ENCODE measurements at regions not wholly inside any gene's neighbourhood (a gene's known extent, or its start where the extent isn't known, plus 50 kb on each side); places are given as distances from the start of the nearest gene placed in this dataset.

DNA sequence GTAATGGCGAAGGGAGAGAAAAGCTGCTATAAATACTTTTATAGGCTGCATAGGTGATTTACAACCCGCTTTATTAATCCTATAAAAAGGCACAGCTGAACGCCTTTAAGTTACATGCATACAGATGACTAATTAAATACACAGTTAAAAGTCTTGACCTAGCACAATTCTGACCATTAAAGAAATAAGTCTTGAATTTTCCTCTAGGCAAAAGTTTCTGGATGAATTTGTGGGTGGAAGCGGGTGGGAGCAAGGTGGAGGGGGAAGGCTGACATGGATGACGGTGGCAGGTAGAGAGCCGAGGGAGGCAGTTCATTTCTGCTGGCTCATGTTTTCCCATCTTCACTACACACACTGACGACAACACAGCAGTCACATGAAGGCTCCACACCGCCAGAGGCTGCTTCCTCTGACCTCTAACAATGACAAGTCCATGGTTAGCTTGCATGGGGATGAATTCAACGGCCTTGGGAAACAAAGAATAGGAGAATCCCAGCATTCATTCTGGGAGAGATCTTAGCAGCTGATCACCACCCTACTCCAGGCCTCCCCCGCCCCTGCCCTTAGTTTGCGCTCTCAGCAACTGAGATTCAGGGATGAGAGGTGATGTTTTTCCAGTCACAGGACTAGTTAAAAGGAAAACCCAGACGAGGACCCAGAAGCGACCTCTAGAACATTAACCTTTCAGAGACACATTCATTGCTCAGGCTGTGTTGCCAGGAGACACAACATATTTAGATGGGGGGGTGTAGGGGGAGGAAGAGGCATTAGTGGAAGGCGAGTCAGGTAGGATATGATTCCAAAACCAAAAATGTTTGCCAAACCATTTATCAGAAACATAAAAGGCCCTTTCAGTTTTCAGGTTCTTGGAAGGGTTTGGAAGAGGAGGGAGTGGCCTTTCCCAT, 329.3 kb downstream of the PIK3R1 start:
- no peak overlapping the region for H3K4me3 ChIP-seq (ENCODE audit: low read depth, low read length)
- DNase-seq (ENCODE audit: low read depth): no peak

- DNase-seq (ENCODE audit: low read depth): no peak
- no peak overlapping the region for H3K4me3 ChIP-seq (ENCODE audit: low read depth, low read length)
Observed at GRCh38 chr5:68545636-68546295, 330.2 kb downstream of the PIK3R1 start.

DNA sequence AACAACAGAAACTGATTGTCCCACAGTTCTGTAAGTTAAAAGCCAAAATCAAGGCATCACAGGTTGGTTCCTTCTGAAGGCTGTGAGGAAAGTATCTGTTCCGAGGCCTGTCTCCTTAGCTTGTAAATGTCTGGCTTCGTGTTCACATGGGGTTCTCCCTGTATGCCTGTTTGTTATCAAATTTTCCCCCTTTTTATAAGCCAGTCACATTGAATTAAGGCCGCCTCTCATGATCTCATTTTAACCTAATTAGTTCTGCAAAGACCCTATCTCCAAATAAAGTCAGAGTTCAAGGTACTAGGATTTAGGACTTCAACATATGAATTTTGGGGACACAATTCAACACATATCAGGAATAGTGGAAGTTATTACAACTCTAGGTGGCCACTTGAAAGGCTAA, 331.5 kb downstream of the PIK3R1 start:
- H3K4me3 ChIP-seq (ENCODE audit: low read depth, low read length): no peak overlapping the region
- no peak for DNase-seq (ENCODE audit: low read depth)

DNA sequence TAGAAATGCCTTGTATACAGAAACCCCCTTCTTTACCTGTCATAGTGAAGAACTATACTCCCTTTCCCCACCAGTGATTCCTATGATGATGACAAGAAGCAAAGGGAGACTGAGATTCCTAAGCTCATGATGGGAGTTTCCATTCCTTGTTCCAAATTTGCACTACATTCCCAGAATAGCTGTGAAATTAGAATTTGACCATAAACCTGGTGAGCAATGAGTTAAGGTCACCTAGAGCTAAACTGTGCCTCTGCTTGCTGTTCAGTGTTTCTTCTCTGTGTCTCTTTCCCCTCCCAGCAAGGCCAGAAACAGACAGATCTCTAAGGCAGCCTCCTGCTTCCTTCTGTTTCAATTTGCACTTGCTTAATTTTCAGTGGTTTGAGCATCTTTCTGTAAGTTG, 332.1 kb downstream of the PIK3R1 start:
- DNase-seq (ENCODE audit: low read depth): no peak
- no peak overlapping the region for H3K4me3 ChIP-seq (ENCODE audit: low read depth, low read length)

GRCh38 chr5:68548959-68549676, 333.6 kb downstream of the PIK3R1 start:
- H3K4me3 ChIP-seq (ENCODE audit: low read depth, low read length): no peak overlapping the region
- peak; percentile 73 for DNase-seq (ENCODE audit: low read depth)

DNA sequence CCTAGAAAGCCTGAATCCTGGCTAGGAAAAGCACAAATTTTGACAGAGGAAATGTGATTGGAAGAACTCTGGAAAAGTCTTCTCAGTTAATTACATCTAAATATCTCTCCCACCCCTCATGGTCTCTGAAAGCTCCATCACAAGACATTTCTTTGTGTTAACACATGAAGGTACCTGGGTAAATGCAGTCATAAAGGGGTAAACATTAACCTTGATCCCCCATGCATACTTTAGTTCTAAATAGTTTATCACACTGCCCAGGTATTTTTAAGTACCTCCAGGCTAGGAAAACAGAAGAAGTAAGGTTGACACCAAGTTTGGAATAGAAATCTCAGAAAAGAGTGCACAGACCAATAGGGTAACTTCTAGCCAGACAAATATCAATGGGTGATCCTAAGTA, 334.5 kb downstream of the PIK3R1 start:
- no peak overlapping the region for H3K4me3 ChIP-seq (ENCODE audit: low read depth, low read length)
- no peak for DNase-seq (ENCODE audit: low read depth)

GRCh38 chr5:68551436-68551835, 335.9 kb downstream of the PIK3R1 start:
- no peak overlapping the region for H3K4me3 ChIP-seq (ENCODE audit: low read depth, low read length)
- DNase-seq (ENCODE audit: low read depth): no peak

GRCh38 chr5:68554571-68555279, 339.2 kb downstream of the PIK3R1 start:
- no peak overlapping the region for H3K4me3 ChIP-seq (ENCODE audit: low read depth, low read length)
- peak; percentile 52 for DNase-seq (ENCODE audit: low read depth)

- H3K4me3 ChIP-seq (ENCODE audit: low read depth, low read length): no peak overlapping the region
- no peak for DNase-seq (ENCODE audit: low read depth)
Observed at GRCh38 chr5:68555907-68556681, 340.5 kb downstream of the PIK3R1 start.

DNA sequence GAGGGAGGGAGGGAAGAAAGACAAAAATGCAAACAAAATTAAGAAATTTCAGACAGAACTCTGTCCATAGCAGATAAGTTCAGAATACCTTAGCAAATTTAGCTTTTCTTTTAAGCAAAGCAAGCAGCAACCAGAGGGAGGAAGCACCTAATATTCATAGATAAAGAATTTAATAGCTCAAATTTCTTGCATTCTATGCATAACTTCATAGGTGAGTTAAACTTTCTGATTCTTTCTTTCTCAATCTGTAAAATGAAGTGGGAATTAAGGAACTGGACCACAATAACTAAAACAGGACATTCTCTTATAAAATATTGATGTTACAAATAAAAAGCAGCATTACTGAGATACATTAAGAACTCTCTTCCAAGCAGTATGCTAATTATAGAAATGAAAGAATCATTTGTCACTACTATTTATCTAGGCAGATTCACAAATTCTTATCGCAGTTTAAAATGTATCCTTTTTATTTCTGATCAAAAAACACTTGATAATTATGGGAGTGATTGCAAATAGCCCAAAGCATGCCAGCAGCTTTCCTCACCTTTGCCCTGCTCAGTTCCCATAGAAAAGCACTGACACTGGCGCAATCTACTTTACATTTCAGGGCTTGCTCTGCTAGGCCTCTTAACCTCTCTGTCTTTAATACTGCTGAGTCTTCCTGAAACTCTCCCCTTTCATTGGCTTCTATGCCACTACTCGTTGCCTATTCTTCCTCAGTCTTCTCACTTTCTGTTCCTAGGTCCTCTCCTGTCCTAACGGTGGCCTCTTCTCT, 341.8 kb downstream of the PIK3R1 start:
- DNase-seq (ENCODE audit: low read depth): no peak
- H3K4me3 ChIP-seq (ENCODE audit: low read depth, low read length): no peak overlapping the region

DNA sequence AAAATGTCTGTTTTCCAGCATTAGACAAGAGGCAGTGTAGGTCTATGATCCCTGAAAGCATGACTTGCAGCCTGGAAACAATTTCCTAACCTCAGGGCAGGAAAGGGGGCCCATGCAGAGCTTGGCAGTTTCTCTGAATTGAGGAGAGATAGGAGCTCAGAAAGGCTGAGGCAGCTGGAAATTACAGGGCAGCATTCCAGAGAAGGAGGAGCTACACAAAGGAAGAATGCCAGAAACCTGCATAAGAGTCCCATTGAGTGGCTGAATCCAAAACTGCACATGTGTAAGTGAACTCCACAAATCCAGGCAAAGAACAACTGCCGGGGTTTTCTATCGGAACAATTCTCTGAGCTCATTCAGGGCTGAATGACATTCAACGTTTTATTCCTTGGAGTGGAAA, 346.8 kb downstream of the PIK3R1 start:
- H3K4me3 ChIP-seq (ENCODE audit: low read depth, low read length): no peak overlapping the region
- peak; percentile 75 for DNase-seq (ENCODE audit: low read depth)

DNA sequence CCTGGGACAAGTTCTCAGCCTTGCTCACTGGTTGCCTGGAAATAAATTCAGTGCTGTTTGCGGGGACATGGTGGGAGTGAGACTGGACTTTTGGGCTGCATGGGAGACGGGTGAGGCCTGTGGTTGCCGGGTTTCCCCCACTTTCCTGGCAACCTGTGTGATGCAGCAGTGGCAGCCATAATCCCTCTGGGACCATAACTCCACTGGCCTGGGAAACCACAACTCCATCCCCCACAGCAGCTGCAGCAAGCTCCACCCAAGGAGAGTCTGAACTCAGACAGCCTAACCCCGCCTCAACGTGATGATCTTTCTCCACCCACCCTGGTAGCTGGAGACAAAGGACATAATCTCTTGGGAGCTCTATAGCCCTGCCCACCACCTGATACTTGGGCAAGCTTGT, 349.9 kb downstream of the PIK3R1 start:
- DNase-seq (ENCODE audit: low read depth): no peak
- H3K4me3 ChIP-seq (ENCODE audit: low read depth, low read length): no peak overlapping the region

DNA sequence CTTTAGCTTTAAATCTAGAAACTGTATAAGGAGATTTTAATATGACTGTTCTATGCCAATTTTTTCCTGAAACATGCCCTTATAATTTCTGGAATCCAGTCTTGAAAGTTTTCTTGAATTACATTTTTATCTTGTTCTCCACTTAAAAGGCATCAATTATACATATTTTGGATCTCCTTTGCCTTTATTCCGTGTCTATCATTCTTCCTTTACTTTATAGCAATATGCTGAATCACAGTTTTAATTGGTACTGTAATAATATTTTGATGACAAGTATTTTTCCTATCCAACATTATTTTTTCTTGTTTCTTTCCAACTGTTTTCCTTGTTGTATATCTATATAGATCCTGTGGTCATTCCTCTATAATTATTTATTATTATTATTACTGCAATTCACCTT, 361.2 kb downstream of the PIK3R1 start:
- no peak for DNase-seq (ENCODE audit: low read depth)
- H3K4me3 ChIP-seq (ENCODE audit: low read depth, low read length): no peak overlapping the region

- DNase-seq (ENCODE audit: low read depth): no peak
- no peak overlapping the region for H3K4me3 ChIP-seq (ENCODE audit: low read depth, low read length)
Observed at GRCh38 chr5:68582284-68582683, 366.7 kb downstream of the PIK3R1 start.

- H3K4me3 ChIP-seq (ENCODE audit: low read depth, low read length): no peak overlapping the region
- DNase-seq (ENCODE audit: low read depth): no peak
Observed at GRCh38 chr5:68587171-68587570, 371.6 kb downstream of the PIK3R1 start.

GRCh38 chr5:68591850-68592249, 376.3 kb downstream of the PIK3R1 start:
- DNase-seq (ENCODE audit: low read depth): no peak
- no peak overlapping the region for H3K4me3 ChIP-seq (ENCODE audit: low read depth, low read length)

DNA sequence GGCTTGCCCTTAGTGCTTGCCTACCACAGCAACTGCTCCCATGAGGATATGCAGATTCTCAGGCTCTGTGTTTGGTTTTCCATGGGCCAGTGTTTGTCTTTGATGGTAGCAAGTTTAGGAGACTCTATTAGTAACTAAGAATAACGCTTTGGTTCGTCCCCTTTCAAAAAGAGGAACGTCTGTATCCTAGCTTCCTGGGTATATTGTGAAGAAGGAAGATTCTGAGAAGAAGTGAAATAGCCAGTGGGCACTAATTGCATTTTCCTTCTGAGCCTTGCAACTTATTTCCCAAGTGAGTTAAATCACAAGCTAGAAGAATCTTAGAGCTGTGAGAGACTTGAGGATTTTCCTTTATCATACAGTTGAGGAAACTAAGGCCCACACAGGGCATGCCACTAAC, 376.8 kb downstream of the PIK3R1 start:
- no peak overlapping the region for H3K4me3 ChIP-seq (ENCODE audit: low read depth, low read length)
- no peak for DNase-seq (ENCODE audit: low read depth)

DNA sequence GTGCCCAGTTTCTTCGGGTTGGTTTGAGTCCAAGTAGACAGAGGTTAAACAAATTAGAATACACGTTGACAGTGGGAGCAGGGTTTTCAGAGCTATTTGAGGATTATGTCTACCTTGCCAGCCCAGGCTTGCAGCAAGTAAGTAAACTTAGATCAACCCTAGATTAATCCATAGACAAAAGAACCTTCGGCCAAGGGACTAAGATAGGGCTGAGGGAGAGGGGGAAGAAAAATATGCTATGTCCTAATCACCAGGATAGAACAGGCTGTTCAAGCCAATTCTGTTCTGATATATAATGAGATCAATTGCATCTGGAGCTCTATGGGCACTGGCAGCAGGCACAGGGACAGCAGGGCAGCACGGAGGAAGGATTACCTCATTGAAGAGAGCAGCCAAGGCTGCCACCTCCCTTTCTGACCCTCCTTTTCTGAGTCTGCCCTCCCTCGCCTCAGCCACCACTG, 377.7 kb downstream of the PIK3R1 start:
- no peak overlapping the region for H3K4me3 ChIP-seq (ENCODE audit: low read depth, low read length)
- DNase-seq (ENCODE audit: low read depth): no peak

All from skeletal muscle cell (primary cell).